ENCODE measurements at regions not wholly inside any gene's neighbourhood (a gene's known extent, or its start where the extent isn't known, plus 50 kb on each side); places are given as distances from the start of the nearest gene placed in this dataset.

DNA sequence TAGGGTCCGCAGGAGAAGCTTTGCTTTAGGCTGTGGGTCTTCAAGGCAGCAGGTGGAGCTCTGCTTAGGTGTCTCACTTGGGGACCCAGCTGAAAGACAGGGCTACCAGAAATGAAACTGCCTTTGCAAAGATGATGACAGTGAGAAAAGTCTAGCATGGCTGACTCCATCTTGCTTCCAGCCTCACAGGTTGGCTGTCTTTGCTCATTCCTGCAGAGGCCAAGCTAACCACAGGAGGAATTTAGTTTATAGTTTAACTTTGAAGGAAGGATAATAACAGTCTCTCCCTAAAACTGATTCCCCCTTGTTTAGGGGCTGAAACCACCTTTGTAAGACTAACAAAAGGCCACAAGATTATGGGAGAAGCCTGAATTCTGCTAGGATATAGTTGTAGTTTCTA lies 252.4 kb downstream of the UQCRFS1 start:
- Mint-ChIP-seq H3K9me3 (peaks cover 10% of the 10 kb centered on the region), H3K4me3 (no peak overlapping the region), H3K4me1 (peaks cover 4% of the 10 kb centered on the region), H3K27me3 (ENCODE audit: low read depth, poor library complexity) (no peaks in the 10 kb centered on the region), H3K36me3 (ENCODE audit: low read depth) (no peaks in the 10 kb centered on the region), H3K27ac (no peak overlapping the region)
- TF ChIP-seq, protein P1, sequence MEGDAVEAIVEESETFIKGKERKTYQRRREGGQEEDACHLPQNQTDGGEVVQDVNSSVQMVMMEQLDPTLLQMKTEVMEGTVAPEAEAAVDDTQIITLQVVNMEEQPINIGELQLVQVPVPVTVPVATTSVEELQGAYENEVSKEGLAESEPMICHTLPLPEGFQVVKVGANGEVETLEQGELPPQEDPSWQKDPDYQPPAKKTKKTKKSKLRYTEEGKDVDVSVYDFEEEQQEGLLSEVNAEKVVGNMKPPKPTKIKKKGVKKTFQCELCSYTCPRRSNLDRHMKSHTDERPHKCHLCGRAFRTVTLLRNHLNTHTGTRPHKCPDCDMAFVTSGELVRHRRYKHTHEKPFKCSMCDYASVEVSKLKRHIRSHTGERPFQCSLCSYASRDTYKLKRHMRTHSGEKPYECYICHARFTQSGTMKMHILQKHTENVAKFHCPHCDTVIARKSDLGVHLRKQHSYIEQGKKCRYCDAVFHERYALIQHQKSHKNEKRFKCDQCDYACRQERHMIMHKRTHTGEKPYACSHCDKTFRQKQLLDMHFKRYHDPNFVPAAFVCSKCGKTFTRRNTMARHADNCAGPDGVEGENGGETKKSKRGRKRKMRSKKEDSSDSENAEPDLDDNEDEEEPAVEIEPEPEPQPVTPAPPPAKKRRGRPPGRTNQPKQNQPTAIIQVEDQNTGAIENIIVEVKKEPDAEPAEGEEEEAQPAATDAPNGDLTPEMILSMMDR (IDR thresholded peaks at IDR 0.05) = no peak
- no peak for DNase-seq

DNA sequence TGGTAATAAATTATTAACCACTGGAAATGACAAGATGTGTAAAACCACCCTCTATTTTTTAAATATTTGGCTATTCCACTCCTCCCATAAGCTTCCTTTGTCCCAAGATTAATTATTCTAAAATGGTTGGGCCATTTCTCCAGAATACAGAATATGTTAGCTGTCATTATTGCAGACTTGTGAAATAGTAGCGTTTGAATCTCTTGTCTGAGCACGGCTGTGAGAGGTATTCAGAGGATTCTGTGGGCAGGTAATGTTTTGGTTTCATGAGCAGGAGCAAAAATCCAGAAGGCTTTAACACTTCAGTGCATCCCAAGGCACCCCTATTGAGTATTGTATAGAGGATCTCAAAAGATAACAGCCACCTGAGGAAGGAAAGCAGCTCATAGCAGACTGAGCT lies 256.0 kb downstream of the UQCRFS1 start:
- H3K4me1 Mint-ChIP-seq = no peaks in the 10 kb centered on the region
- H3K4me3 Mint-ChIP-seq = no peak overlapping the region
- H3K9me3 Mint-ChIP-seq = peaks cover 24% of the 10 kb centered on the region
- peaks cover 3% of the 10 kb centered on the region for H3K27me3 Mint-ChIP-seq (ENCODE audit: low read depth, poor library complexity)
- H3K27ac Mint-ChIP-seq = no peak overlapping the region
- DNase-seq = no peak
- TF ChIP-seq, protein P1 (IDR thresholded peaks at IDR 0.05) = no peak
- no peaks in the 10 kb centered on the region for H3K36me3 Mint-ChIP-seq (ENCODE audit: low read depth)

DNA sequence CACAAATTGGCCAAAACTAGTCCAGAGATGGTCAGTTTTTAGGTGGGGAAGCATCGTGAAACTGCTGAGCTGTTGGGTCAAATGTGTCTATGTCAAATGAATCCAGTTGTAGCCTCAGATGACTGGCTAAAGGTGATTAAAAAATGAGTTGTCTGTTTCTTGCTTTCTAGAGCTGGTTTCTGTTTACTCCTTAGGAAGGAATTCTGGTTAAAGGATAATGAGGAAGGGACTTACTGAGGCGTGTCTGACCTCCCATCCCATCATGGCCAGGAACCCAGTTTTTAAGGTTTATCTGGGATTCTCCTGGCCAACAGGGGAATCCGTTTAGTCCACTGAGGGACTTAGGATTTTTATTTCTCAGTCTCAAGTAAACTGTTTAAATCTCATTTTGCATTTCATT lies 256.5 kb downstream of the UQCRFS1 start:
- no peak overlapping the region for H3K27ac Mint-ChIP-seq
- TF ChIP-seq, protein P1 (IDR thresholded peaks at IDR 0.05) = no peak
- peaks cover 3% of the 10 kb centered on the region for H3K27me3 Mint-ChIP-seq (ENCODE audit: low read depth, poor library complexity)
- H3K9me3 Mint-ChIP-seq = peaks cover 24% of the 10 kb centered on the region
- no peak overlapping the region for H3K4me3 Mint-ChIP-seq
- H3K36me3 Mint-ChIP-seq (ENCODE audit: low read depth) = no peaks in the 10 kb centered on the region
- no peak for DNase-seq
- H3K4me1 Mint-ChIP-seq = no peaks in the 10 kb centered on the region

DNA sequence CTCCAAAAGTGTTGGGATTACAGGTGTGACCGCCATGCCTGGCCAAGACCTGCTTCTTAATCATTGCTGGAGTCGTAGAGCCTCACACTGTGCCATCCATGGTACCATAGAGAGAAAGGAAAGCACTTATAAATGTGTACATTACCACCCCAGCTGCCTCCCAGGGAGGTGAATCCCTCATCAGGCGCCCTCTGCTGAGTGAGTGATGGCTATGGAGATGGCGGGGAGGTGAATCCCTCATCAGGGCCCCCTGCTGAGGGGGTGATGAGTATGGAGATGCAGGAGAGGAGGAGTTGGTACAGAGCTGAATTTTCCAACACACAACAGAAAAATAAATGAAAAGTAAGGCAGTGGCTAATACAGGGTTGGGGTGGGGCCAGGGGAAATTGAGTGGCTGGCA lies 263.4 kb downstream of the UQCRFS1 start:
- peaks cover 15% of the 10 kb centered on the region for H3K4me1 Mint-ChIP-seq
- TF ChIP-seq, protein P1 (IDR thresholded peaks at IDR 0.05) = no peak
- H3K4me3 Mint-ChIP-seq = no peak overlapping the region
- H3K36me3 Mint-ChIP-seq (ENCODE audit: low read depth) = no peaks in the 10 kb centered on the region
- H3K9me3 Mint-ChIP-seq = peaks cover 10% of the 10 kb centered on the region
- H3K27ac Mint-ChIP-seq = no peak overlapping the region
- no peak for DNase-seq
- H3K27me3 Mint-ChIP-seq (ENCODE audit: low read depth, poor library complexity) = peaks cover 27% of the 10 kb centered on the region

DNA sequence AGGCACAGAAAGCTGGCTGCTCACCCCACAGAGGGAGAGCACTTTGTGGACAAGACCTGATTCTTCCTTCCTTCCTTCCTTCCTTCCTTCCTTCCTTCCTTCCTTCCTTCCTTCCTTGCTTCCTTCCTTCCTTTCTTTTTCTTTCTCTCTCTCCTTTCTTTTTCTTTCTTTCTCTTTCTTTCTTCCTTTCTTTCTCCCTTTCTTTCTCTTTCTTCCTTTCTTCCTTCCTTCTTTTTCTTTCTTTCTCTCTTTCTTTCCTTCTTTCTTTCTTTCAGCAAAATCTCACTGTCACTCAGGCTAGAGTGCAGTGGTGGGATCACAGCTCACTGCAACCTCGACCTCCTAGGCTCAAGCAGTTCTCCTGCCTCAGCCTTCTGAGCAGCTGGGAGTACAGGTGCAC lies 263.9 kb downstream of the UQCRFS1 start:
- peaks cover 27% of the 10 kb centered on the region for H3K27me3 Mint-ChIP-seq (ENCODE audit: low read depth, poor library complexity)
- no peaks in the 10 kb centered on the region for H3K36me3 Mint-ChIP-seq (ENCODE audit: low read depth)
- H3K4me1 Mint-ChIP-seq = peaks cover 15% of the 10 kb centered on the region
- peaks cover 5% of the 10 kb centered on the region for H3K9me3 Mint-ChIP-seq
- TF ChIP-seq, protein P1 (IDR thresholded peaks at IDR 0.05) = no peak
- no peak for DNase-seq
- no peak overlapping the region for H3K27ac Mint-ChIP-seq
- no peak overlapping the region for H3K4me3 Mint-ChIP-seq

DNA sequence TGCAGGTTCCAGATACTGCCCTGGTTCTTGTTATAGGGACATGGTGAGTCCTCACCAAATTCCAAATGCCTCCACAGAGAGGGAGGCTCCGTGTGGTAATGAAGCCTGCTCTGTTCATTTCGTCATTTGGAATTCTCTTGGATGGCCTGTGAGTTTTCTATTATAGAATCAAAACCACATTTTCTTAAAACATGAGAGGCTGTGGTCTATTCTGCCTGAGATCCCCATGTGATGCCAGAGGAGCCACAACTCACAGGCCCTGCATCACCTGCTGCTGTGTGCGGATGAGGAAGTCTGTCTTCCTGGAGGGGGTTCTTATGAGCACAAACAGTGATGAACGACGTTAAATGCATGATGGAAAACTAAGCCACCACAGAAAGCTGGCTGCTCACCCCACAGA lies 264.4 kb downstream of the UQCRFS1 start:
- H3K27me3 Mint-ChIP-seq (ENCODE audit: low read depth, poor library complexity) = peaks cover 28% of the 10 kb centered on the region
- TF ChIP-seq, protein P1 (IDR thresholded peaks at IDR 0.05) = no peak
- peaks cover 15% of the 10 kb centered on the region for H3K4me1 Mint-ChIP-seq
- no peak overlapping the region for H3K4me3 Mint-ChIP-seq
- no peaks in the 10 kb centered on the region for H3K36me3 Mint-ChIP-seq (ENCODE audit: low read depth)
- DNase-seq = no peak
- no peak overlapping the region for H3K27ac Mint-ChIP-seq
- H3K9me3 Mint-ChIP-seq = peaks cover 5% of the 10 kb centered on the region
